IPS-20b (cell line): ENCODE measurements at regions not wholly inside any gene's neighbourhood (a gene's known extent, or its start where the extent isn't known, plus 50 kb on each side); places are given as distances from the start of the nearest gene placed in this dataset.

Source experiments
- H3K27ac ChIP-seq: one replicate; pipeline ENCODE4 v1.5.1; 2013; ENCODE audit warnings: low read length
- H3K27me3 ChIP-seq: 2 replicates; pipeline ENCODE4 v1.6.1; 2013; ENCODE audit warnings: mild to moderate bottlenecking, low read length, inconsistent platforms; ENCODE audit not compliant: insufficient read depth
- H3K36me3 ChIP-seq: 2 replicates; pipeline ENCODE4 v1.6.1; 2013; ENCODE audit warnings: low read depth, mild to moderate bottlenecking, inconsistent platforms, low read length, moderate library complexity; ENCODE audit not compliant: insufficient read depth
- H3K4me1 ChIP-seq: 2 replicates; pipeline ENCODE4 v1.6.1; 2013; ENCODE audit warnings: mild to moderate bottlenecking, control low read depth, inconsistent platforms, low read length, moderate library complexity; ENCODE audit not compliant: insufficient read depth
- H3K4me3 ChIP-seq: 2 replicates; pipeline ENCODE4 v1.5.1; 2013; ENCODE audit warnings: mild to moderate bottlenecking, low read length, inconsistent platforms
- H3K9ac ChIP-seq: 2 replicates; pipeline ENCODE4 v1.6.1; 2013; ENCODE audit warnings: low read depth, mild to moderate bottlenecking, inconsistent platforms, low read length, moderate library complexity
- H3K9me3 ChIP-seq: 2 replicates; pipeline ENCODE4 v1.6.1; 2013; ENCODE audit warnings: mild to moderate bottlenecking, low read depth, low read length, inconsistent platforms; ENCODE audit not compliant: insufficient read depth

DNA sequence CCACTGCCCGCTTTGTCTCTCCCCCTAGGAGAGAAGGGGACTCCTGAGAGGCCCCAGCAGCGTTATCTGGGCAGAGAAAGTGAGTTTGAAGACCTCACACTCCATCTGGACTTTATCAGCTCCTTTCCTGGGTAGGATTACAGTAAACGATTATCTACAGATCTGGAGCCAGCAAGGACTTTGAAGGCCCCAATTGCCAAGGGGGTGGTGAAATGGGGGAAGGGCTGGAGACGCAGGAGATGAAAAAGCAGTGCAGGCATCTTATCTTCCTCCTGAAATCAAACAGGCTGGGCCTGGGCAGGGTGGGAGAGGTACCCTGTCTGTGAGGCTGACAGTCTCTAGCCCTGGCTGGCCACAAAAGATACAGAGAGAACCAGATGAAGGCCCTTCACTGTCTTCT is 105.8 kb upstream of the MSX2 start:
- Histone ChIP-seq H3K4me3 (no peak overlapping the region), H3K27ac (no peak overlapping the region), H3K27me3 (no peaks in the 10 kb centered on the region; the same call in 1 of the 2 replicates), H3K9me3 (no peaks in the 10 kb centered on the region), H3K4me1 (no peaks in the 10 kb centered on the region), H3K36me3 (no peaks in the 10 kb centered on the region), H3K9ac (no peak overlapping the region)

DNA sequence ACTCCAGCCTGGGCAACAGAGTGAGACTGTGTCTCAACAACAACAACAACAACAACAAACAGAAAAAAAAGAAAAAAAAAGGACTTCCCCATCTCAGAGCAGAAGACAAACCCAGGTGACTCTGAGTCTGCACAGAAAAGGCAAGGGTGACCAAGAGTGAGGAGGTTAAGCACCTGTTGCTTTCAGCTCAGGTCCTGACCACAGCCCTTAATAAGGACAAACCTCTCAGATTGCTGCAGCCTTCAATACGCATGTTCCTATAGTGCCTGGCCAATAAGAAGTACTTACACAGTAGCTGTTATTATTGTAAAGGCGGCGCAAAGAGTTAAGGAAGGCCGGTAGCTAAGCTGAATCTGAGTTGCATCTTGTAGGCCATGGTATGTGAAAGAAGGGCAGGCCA is 102.3 kb upstream of the MSX2 start:
- H3K36me3 ChIP-seq, result no peaks in the 10 kb centered on the region
- no peaks in the 10 kb centered on the region for H3K9me3 ChIP-seq
- H3K27me3 ChIP-seq, result peaks cover 6% of the 10 kb centered on the region
- peaks cover 10% of the 10 kb centered on the region; the same call in 1 of the 2 replicates for H3K4me1 ChIP-seq
- no peak overlapping the region for H3K27ac ChIP-seq
- no peak overlapping the region for H3K4me3 ChIP-seq
- H3K9ac ChIP-seq, result no peak overlapping the region

- Histone ChIP-seq H3K9me3 (no peaks in the 10 kb centered on the region), H3K4me3 (no peak overlapping the region), H3K36me3 (no peaks in the 10 kb centered on the region), H3K4me1 (peaks cover 10% of the 10 kb centered on the region; the same call in 1 of the 2 replicates), H3K27me3 (peaks cover 6% of the 10 kb centered on the region), H3K27ac (no peak overlapping the region), H3K9ac (no peak overlapping the region)
Observed at GRCh38 chr5:174623018-174623417, 101.4 kb upstream of the MSX2 start.

DNA sequence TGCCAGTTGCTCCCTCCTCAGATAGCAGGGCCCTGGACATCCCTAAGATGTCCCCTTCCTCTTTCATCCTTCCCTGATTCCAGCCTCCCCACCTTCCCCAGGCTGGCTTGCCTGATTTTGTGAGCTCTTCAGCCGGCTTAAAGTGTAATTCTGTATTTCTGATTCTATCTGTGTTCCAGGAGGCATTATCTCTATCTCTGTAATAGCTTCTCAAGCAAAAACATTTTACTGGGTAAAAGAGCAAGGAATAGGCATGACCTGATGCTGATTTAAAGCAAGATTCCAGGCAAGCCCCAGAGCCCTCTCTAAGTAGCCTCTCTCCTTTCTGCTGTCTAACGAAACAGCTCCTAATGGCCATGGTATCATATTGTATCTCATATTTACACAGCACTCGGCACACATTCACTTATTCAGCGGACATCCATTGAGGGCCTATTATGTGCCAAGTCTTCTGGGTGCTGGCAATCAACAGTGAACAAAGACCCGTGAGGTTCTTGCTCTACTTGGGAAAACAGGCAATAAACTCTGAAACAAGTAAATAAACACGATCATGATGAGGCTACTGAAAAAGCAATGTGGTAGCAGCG is 100.9 kb upstream of the MSX2 start:
- Histone ChIP-seq H3K9ac (no peak overlapping the region), H3K9me3 (no peaks in the 10 kb centered on the region), H3K27me3 (peaks cover 6% of the 10 kb centered on the region), H3K36me3 (no peaks in the 10 kb centered on the region), H3K27ac (no peak overlapping the region), H3K4me1 (peaks cover 10% of the 10 kb centered on the region; the same call in 1 of the 2 replicates), H3K4me3 (no peak overlapping the region)

- H3K27ac ChIP-seq, result no peak overlapping the region
- peaks cover 6% of the 10 kb centered on the region for H3K27me3 ChIP-seq
- peaks cover 10% of the 10 kb centered on the region; the same call in 1 of the 2 replicates for H3K4me1 ChIP-seq
- H3K4me3 ChIP-seq, result no peak overlapping the region
- H3K9ac ChIP-seq, result no peak overlapping the region
- H3K36me3 ChIP-seq, result no peaks in the 10 kb centered on the region
- H3K9me3 ChIP-seq, result no peaks in the 10 kb centered on the region
Observed at GRCh38 chr5:174624733-174625522, 99.5 kb upstream of the MSX2 start.

DNA sequence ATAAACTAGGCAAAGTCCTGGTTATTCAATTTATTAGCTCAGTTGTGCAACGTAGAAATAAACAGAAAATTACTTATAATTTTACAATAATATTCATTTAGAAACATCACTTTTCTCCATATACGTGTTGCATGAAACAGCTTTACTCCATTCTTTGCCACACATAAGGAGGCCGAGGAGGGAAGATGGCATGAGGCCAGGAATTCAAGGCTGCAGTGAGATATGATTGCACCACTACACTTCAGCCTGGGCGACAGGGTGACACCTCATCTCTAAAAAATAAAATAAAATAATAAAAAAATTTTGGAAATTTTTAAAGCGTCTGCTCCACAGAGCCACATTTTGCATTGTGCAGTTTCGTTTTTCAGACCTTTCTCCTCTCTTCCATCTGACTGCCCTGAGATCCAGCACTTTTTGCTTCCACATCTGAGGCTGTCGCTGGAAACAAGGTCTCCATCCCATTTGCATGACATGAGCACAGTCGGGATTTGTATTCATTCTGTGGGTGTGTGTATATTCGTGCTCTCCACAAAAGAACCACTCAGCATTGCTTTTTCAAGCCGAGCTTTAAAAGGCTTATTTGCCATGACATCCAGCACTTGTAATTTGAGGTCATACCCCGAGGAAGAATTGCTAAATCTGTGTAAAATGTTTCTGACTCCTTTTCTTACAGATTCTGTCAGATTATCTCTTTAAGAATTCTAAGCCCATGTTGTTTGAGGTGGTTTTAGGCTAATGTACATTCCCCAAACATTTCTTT is 98.6 kb upstream of the MSX2 start:
- Histone ChIP-seq H3K9ac (no peak overlapping the region), H3K36me3 (no peaks in the 10 kb centered on the region), H3K27ac (no peak overlapping the region), H3K27me3 (peaks cover 6% of the 10 kb centered on the region; the same call in 1 of the 2 replicates), H3K4me1 (peaks cover 10% of the 10 kb centered on the region; the same call in 1 of the 2 replicates), H3K4me3 (no peak overlapping the region), H3K9me3 (no peaks in the 10 kb centered on the region)

DNA sequence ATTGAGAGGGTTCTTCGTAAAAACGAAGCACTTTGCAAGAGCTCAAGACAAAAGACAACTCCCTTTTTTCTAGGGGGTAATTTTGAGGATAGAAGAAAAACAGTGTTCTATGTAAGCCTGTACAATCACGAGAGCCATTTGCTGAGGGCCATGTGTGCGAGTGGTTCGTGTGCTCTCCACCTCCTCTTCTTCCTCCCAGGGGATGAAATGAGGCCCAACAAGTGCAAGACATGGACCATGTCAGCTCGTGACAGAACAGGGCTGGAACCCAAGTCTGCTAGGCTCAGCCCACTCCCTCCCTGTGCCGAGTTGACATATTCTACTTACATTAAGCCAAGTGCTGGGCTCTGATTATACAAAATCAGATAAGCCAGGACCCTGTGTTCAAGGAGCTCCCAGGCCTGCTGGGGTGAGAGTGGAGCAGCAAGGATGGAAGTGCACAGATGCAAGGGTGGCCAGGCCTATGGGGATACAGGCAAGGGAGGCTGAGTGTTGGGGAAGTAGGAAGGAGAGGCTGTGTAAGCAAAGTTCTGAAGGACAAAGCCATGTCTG is 97.9 kb upstream of the MSX2 start:
- H3K9ac ChIP-seq, result no peak overlapping the region
- peaks cover 6% of the 10 kb centered on the region; the same call in 1 of the 2 replicates for H3K27me3 ChIP-seq
- no peak overlapping the region for H3K4me3 ChIP-seq
- H3K36me3 ChIP-seq, result no peaks in the 10 kb centered on the region
- H3K27ac ChIP-seq, result no peak overlapping the region
- H3K4me1 ChIP-seq, result peaks cover 10% of the 10 kb centered on the region; the same call in 1 of the 2 replicates
- no peaks in the 10 kb centered on the region for H3K9me3 ChIP-seq

DNA sequence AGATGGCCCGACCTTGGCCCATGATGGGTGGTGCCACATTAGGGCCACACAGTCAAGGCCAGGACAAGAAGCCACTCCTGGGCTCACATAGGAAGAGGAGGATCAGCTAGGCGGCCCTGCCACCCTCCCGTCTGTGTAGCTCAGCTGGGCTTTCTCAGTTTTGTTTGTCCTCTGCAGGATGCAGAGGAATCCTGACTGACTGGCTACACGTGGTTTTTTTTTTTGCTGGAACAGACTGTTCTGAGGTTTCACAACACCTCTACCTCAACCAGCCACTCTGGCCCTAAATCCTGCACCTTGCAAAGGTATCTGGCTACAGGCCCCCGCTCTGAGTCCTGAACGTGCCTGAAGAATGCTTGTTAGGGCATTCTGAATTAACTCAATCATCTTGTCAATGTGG is 88.3 kb upstream of the MSX2 start:
- Histone ChIP-seq H3K9me3 (no peaks in the 10 kb centered on the region), H3K9ac (no peak overlapping the region), H3K4me3 (no peak overlapping the region), H3K27me3 (no peaks in the 10 kb centered on the region), H3K4me1 (no peaks in the 10 kb centered on the region), H3K36me3 (no peaks in the 10 kb centered on the region), H3K27ac (no peak overlapping the region)

DNA sequence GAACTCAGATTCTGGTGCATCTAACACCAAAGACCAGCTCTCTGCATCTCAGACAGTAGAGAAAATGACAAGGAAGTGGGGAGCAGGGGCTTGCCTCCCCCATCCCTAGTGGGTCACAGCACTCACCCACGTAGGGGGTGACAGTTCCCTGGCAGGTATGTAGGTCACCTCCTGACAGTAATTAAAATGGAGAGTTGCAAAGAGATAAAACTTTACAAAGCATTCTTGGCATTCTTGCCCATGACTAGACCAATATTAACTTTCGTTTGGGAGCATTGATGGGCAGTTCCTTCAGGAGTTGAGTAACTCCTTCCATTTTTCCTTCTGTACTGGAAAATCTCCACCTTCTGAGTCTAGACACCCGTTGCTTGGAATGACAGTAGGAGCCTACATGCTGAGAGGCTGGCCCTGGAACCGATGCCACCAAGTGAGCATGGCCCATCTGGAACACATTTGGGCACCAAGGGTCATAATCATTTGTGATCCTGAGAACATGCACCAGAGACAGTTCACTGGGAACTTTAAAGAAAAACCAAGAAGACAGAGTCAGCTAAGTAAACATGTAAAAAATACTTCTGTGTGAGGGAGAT is 81.5 kb upstream of the MSX2 start:
- no peaks in the 10 kb centered on the region for H3K27me3 ChIP-seq
- no peak overlapping the region for H3K9ac ChIP-seq
- no peaks in the 10 kb centered on the region for H3K9me3 ChIP-seq
- no peak overlapping the region for H3K4me3 ChIP-seq
- no peaks in the 10 kb centered on the region for H3K36me3 ChIP-seq
- H3K4me1 ChIP-seq, result no peaks in the 10 kb centered on the region
- no peak overlapping the region for H3K27ac ChIP-seq

GRCh38 chr5:174644436-174644835 is 79.9 kb upstream of the MSX2 start:
- Histone ChIP-seq H3K4me3 (no peak overlapping the region), H3K36me3 (no peaks in the 10 kb centered on the region), H3K9ac (no peak overlapping the region), H3K27me3 (no peaks in the 10 kb centered on the region), H3K27ac (no peak overlapping the region), H3K9me3 (no peaks in the 10 kb centered on the region), H3K4me1 (no peaks in the 10 kb centered on the region)

DNA sequence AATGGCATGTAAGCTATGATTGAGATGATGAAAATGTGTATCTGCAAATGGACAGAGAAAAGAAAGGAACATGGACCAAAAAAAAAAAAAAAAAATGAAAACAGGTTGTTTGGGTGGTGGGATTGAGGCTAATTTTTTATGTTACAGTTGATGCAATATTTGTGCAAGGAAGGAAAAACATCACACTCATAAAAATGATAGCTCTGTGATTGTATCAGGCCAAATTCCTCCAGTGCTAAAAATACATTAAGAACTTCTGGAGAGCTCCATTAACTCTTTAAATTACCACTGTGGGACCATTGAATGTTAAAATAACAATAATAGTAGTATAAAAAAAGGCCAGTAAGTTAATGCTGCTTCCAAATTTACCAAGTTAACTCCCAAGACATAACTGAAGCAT is 79.5 kb upstream of the MSX2 start:
- no peaks in the 10 kb centered on the region for H3K9me3 ChIP-seq
- no peak overlapping the region for H3K4me3 ChIP-seq
- H3K4me1 ChIP-seq, result no peaks in the 10 kb centered on the region
- no peak overlapping the region for H3K27ac ChIP-seq
- H3K36me3 ChIP-seq, result no peaks in the 10 kb centered on the region
- H3K9ac ChIP-seq, result no peak overlapping the region
- no peaks in the 10 kb centered on the region for H3K27me3 ChIP-seq
